NCI-H1092 treated with DMSO at 0.1 percent for 48 hours (cell line): ENCODE measurements at regions not wholly inside any gene's neighbourhood (a gene's known extent, or its start where the extent isn't known, plus 50 kb on each side); places are given as distances from the start of the nearest gene placed in this dataset.
"Not testable (repeated sequence)": the region's sequence is repeated elsewhere in the genome, so short reads cannot be mapped to it uniquely, and the experiment has no call there.

Source experiments
- DNase-seq: peaks from one replicate; lab custom pipeline; 2025; lab: John Stamatoyannopoulos, UW

DNA sequence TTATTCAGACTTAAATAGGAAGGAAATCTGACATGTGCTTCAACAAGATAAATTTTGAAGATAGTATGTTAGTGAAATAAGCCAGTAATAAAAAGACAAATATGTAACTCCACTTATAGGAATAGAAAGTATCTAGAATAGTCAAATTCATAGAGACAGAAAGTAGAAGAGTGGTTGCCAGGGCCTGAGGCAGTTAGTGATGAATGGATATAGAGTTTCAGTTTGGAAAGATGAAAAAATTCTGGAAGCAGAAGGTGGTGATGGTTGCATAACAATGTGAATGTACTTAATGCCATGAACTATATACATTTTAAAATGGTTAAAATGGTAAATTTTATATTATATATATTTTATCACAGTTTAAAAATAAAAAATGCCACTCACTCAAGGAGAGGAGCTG, 54.3 kb downstream of the HAND2 start:
- no peak for DNase-seq

DNA sequence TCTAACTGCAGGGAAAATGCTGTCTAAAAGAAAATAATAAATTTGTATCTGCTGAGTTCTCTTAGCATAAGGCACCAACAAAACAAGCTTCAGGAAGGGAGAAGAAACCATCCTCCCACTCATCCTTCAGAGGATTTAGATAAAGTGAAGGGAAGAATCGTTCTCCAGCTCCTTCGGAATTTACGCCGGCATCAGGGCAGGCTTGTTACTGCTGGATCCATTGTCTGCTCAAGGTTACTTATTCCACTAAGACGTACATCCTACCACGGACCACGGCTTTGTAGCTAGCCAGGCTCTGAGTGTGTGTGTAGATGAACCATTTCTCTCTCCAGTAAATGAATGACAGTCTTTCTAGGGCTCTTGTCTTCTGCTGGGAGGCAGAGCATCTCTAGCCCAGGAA, 60.4 kb downstream of the HAND2 start:
- no peak for DNase-seq

DNA sequence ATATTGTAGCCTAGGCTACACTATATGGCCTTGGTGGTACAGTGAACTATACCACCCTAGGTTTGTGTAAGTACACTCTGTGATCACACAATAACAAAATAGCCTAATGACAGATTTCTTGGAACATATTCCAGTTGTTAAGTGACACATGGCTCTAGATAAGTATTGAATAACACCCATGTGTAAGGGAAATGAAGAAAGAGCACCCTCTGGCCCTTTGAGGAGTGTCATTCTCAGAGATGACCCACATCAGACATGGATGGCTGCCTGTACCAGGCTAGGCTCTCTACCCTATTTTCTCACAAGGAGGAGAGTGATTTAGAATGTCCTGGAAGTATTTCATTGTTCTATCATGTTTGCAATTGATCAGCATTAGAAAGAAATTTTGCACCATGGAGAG, 61.7 kb downstream of the HAND2 start:
- no peak for DNase-seq

DNA sequence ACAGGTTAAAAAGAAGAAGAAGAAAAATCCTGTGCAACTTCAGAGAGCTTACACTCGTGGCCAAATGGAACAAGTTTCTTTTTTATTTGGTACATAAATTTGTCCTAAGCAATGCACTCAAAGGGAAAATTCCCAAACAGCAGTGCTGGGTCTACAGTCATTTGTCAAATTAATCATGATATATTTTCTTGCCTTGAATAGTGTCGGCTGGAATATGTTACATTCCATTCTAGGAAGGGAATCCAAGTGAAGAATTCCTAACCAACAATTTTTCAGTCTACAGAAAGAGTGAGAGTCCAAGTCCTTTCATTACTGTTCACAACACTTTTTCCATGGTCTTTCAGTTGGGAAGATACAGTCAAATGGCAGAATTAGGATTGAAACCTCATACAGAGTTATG, 63.9 kb downstream of the HAND2 start:
- no peak for DNase-seq

DNA sequence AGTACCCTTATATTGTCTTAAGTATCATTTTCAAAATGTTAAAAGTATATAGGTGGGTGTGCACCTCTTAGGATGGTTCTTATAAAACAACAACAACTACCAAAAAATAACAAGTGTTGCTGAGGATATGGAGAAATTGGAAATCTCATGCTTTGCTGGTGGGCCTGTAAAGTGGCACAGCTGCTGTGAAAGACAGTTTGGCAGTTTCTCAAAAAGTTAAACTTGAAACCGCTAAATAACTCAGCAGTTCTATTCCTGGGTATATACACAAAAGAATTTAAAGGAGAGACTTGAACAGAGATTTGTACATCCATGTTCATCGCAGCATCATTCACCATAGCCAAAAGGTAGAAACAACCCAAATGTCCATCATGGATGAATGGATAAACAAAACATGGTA, 65.5 kb downstream of the HAND2 start:
- no peak for DNase-seq

DNA sequence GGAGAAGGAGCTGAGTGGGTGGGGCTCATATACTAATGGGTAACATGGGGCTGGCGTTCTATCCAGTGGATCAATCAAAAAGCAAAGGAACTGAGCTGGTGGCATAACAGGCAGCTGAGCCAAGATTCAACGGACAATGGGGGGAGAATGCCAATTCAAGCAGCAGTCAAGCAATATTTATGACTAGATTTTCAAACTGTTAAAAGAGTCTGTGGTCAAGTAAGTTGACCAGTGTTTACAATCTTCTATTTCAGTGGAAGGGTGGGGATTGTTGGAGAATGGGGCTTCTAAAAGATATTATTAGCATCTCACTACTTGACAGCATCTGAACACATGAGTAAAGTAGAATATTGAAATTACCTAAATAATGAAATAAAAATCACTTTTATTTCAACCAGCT, 64.9 kb upstream of the SCRG1 start:
- DNase-seq = no peak

DNA sequence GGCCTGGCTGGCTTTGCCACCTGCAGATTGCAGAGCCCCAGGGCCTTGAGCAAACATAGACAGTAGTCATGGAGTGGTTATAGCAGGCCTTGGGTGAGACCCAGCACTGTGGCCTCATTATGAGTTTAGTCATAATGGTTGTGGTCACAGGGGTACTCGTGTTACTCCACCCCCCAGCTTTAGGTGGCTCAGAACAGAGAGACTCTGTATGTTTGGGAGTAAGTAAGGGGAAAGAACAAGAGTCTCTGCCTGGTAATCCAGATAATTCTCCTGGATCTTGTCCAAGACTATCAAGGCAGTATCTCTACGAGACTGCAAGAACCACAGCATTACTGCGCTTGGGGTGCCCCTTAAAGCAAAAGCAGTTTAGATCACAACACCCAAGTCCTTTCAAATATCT, 62.3 kb upstream of the SCRG1 start:
- no peak for DNase-seq

DNA sequence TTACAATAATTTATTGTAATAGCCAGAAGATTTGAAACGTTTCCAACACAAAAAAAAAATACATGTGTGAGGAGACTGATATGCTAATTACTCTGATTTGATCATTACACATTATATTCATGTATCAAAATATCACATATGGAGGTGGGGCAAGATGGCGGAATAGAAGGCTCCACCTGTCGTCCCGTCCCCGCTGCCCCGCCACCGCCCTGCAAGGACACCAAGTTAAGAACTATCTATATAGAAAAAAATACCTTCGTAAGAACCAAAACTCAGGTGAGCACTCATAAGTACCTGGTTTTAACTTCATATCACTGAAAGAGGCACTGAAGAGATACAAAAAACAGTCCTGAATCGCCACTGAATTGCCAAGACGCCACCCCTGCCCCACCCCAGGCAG, 60.9 kb upstream of the SCRG1 start:
- DNase-seq = no peak

DNA sequence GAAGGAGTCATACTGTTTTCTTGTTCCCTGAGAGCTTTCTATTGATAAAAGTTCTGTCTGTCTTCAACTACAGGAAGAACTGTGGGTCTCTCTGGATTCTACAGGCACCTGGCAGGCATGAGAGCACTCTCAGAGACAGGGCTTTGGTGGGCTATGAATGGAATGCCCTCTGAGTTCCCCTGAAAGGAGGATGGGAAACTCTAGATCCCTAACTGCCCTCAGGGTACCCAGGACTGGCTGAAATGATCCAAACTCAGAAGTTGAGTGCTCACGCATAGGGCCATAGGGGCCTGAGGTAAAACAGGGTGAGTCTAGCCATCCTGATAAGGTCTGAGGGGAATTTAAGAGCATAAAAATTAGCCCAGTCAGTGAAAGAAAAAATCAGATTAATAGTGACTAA, 59.0 kb upstream of the SCRG1 start:
- no peak for DNase-seq

DNA sequence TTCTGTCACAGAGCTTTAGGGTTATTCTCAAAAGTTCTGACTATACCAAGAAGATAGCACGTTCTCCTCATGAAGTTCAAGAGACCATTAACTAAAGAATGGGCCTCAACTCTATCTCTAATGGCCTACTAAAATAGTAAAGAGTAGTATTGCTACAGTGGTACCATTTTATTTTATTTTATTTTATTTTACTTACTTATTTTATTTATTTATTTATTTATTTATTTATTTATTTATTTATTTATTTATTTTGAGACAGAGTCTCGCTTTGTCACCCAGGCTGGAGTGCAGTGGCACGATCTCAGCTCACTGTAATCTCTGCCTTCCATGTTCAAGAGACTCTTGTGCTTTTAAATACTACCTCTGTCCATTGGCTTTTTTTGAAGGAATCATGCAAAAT, 52.5 kb upstream of the SCRG1 start:
- not testable (repeated sequence) for DNase-seq

DNA sequence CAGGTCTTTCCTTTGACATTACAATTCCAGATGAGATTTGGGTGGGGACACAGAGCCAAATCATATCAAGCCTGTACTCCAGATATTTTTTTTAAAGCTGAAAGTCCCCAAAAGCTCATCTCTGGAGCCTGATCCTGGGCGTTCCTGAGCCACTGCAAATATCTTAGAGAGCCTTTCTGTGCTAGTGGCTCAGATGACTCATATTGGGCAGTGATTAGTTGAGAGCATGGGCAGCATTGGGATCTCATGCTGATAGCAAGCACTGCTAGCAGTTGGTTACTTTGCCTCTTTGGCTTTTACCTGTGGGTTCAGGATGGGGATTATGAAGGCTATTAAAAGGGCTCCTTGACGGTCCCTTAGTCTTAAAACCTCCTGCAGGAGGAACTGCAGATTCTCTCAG, 51.4 kb upstream of the SCRG1 start:
- no peak for DNase-seq

DNA sequence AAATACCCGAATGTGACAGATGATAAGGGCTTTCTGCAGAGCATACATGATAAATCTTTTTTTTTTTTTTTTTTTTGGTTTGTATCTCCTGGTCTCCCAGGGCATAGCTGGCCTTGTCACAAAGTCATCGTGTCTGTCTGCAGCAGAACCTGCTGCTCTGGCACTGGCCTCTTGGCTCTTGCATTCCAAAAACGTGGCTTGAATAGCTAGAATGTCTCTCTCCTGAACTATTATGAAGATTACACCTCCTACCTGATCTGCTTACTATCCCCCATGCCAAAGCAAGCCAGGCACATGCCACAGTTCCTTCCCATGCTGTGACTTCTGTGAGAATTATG, 50.4 kb upstream of the SCRG1 start:
- DNase-seq = no peak

DNA sequence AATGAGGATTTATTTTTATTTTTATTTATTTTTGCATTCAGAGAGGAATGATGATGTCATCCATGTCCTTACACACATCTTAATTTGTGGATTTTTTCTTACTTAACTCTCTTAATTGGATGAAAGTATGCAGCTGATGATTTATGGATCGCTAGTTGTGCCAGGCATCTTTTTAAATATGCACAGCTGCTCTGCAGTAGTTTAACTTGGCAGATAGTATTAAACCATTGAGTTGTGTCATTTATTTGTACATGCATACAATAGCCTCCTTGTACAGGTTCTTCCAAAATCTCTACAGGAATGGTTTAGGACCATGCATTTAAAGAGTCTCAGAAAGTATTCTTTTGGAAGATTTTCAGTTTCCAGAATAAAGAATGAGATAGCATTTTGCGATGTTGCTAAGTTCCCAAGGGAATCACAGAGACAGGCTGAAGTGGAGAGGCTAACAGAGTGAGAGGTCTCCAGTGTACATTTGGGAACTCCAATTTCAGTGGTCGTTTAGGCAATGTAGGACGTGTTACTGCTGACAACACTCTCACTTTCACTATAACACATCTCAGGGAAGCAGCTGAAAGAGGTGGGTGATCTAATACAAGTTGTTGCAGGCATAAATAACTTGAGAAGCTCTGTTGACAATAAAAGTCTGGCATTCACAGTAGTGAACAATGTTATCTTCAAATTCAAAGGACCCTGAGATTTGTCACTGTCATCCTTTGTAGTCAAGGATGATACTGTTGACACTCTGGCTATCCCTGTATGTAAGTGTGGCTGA, 49.9 kb upstream of the SCRG1 start:
- DNase-seq = peak; percentile 90
